ENCODE measurements at regions not wholly inside any gene's neighbourhood (a gene's known extent, or its start where the extent isn't known, plus 50 kb on each side); places are given as distances from the start of the nearest gene placed in this dataset.

- DNase-seq (ENCODE audit: low spot score): no peak
- POLR2A ChIA-PET (ENCODE audit: low non-redundant PET): no interaction called here
- CTCF ChIA-PET: no interaction called here
- no peaks in the 10 kb centered on the region for H3K4me1 ChIP-seq (ENCODE audit: insufficient read depth, low read length, poor library complexity, severe bottlenecking)
- BruUV-seq (replicated peaks): no TSS peak
- H3K9me3 ChIP-seq (ENCODE audit: low read depth, low read length, poor library complexity, severe bottlenecking): no peaks in the 10 kb centered on the region
- no peak for TF ChIP-seq EZH2 (IDR thresholded peaks at IDR 0.05; ENCODE audit: borderline replicate concordance, low read depth, low read length, poor library complexity, severe bottlenecking)
- TF ChIP-seq, protein P1, sequence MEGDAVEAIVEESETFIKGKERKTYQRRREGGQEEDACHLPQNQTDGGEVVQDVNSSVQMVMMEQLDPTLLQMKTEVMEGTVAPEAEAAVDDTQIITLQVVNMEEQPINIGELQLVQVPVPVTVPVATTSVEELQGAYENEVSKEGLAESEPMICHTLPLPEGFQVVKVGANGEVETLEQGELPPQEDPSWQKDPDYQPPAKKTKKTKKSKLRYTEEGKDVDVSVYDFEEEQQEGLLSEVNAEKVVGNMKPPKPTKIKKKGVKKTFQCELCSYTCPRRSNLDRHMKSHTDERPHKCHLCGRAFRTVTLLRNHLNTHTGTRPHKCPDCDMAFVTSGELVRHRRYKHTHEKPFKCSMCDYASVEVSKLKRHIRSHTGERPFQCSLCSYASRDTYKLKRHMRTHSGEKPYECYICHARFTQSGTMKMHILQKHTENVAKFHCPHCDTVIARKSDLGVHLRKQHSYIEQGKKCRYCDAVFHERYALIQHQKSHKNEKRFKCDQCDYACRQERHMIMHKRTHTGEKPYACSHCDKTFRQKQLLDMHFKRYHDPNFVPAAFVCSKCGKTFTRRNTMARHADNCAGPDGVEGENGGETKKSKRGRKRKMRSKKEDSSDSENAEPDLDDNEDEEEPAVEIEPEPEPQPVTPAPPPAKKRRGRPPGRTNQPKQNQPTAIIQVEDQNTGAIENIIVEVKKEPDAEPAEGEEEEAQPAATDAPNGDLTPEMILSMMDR (conservative IDR thresholded peaks at IDR 0.05; ENCODE audit: low read depth, low read length): no peak
- H3K27me3 ChIP-seq (replicated peaks; ENCODE audit: insufficient read depth, low read depth, low read length, poor library complexity): no peaks in the 10 kb centered on the region
- intact Hi-C loops (cut with micrococcal nuclease; ENCODE audit: unreplicated experiment): no loop called here
- no peak overlapping the region for H3K4me3 ChIP-seq (ENCODE audit: low read depth, low read length, poor library complexity, severe bottlenecking)
- H3K36me3 ChIP-seq (ENCODE audit: insufficient read depth, low read length, poor library complexity, severe bottlenecking): no peaks in the 10 kb centered on the region
- H3K27ac ChIP-seq (ENCODE audit: low read depth, low read length, poor library complexity, severe bottlenecking): no peak overlapping the region
Observed at GRCh38 chr11:15544353-15544752, 429.6 kb downstream of the INSC start.

DNA sequence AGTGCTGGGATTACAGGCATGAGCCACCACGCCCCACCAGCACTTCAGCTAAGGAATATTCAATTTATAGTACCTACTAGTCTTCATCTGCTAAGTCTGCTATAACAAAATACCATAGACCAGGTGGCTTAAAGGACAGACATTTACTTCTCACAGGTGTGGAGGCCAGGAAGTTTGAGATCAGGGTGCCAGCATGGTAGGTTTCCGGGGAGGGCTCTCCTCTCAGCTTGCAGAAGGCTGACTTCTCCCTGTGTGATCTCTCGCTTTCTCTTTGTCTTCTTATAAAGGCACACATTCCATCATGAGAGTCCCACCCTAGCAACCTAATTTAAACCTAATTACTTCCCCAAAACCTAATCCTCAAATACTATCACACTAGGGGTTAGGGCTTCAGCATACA lies 433.0 kb downstream of the INSC start:
- DNase-seq (ENCODE audit: low spot score): no peak
- Histone ChIP-seq H3K4me1 (ENCODE audit: insufficient read depth, low read length, poor library complexity, severe bottlenecking) (no peaks in the 10 kb centered on the region), H3K36me3 (ENCODE audit: insufficient read depth, low read length, poor library complexity, severe bottlenecking) (no peaks in the 10 kb centered on the region), H3K4me3 (ENCODE audit: low read depth, low read length, poor library complexity, severe bottlenecking) (no peak overlapping the region), H3K27me3 (replicated peaks; ENCODE audit: insufficient read depth, low read depth, low read length, poor library complexity) (no peaks in the 10 kb centered on the region), H3K27ac (ENCODE audit: low read depth, low read length, poor library complexity, severe bottlenecking) (no peak overlapping the region), H3K9me3 (ENCODE audit: low read depth, low read length, poor library complexity, severe bottlenecking) (no peaks in the 10 kb centered on the region)
- BruUV-seq (replicated peaks): no TSS peak
- CTCF ChIA-PET: no interaction called here
- POLR2A ChIA-PET (ENCODE audit: low non-redundant PET): no interaction called here
- TF ChIP-seq, protein P1 (conservative IDR thresholded peaks at IDR 0.05; ENCODE audit: low read depth, low read length): no peak
- no peak for TF ChIP-seq EZH2 (IDR thresholded peaks at IDR 0.05; ENCODE audit: borderline replicate concordance, low read depth, low read length, poor library complexity, severe bottlenecking)
- intact Hi-C loops (cut with micrococcal nuclease; ENCODE audit: unreplicated experiment): no loop called here

- H3K4me3 ChIP-seq (ENCODE audit: low read depth, low read length, poor library complexity, severe bottlenecking): no peak overlapping the region
Observed at GRCh38 chr11:15551901-15552851, 437.5 kb downstream of the INSC start.

More at GRCh38 chr11:15551901-15552851, 437.5 kb downstream of the INSC start:
- H3K36me3 ChIP-seq (ENCODE audit: insufficient read depth, low read length, poor library complexity, severe bottlenecking): no peaks in the 10 kb centered on the region
- no TSS peak for BruUV-seq (replicated peaks)
- ChIA-PET CTCF (no interaction called here), POLR2A (ENCODE audit: low non-redundant PET) (no interaction called here)
- intact Hi-C loops (cut with micrococcal nuclease; ENCODE audit: unreplicated experiment): no loop called here
- H3K27me3 ChIP-seq (replicated peaks; ENCODE audit: insufficient read depth, low read depth, low read length, poor library complexity): peaks cover 3% of the 10 kb centered on the region
- no peaks in the 10 kb centered on the region for H3K4me1 ChIP-seq (ENCODE audit: insufficient read depth, low read length, poor library complexity, severe bottlenecking)
- TF ChIP-seq EZH2 (IDR thresholded peaks at IDR 0.05; ENCODE audit: borderline replicate concordance, low read depth, low read length, poor library complexity, severe bottlenecking): no peak
- TF ChIP-seq, protein P1 (conservative IDR thresholded peaks at IDR 0.05; ENCODE audit: low read depth, low read length): no peak
- DNase-seq (ENCODE audit: low spot score): no peak
- H3K27ac ChIP-seq (ENCODE audit: low read depth, low read length, poor library complexity, severe bottlenecking): no peak overlapping the region
- no peaks in the 10 kb centered on the region for H3K9me3 ChIP-seq (ENCODE audit: low read depth, low read length, poor library complexity, severe bottlenecking)
